ENCODE measurements at regions not wholly inside any gene's neighbourhood (a gene's known extent, or its start where the extent isn't known, plus 50 kb on each side); places are given as distances from the start of the nearest gene placed in this dataset.
"Not testable (repeated sequence)": the region's sequence is repeated elsewhere in the genome, so short reads cannot be mapped to it uniquely, and the experiment has no call there.

DNA sequence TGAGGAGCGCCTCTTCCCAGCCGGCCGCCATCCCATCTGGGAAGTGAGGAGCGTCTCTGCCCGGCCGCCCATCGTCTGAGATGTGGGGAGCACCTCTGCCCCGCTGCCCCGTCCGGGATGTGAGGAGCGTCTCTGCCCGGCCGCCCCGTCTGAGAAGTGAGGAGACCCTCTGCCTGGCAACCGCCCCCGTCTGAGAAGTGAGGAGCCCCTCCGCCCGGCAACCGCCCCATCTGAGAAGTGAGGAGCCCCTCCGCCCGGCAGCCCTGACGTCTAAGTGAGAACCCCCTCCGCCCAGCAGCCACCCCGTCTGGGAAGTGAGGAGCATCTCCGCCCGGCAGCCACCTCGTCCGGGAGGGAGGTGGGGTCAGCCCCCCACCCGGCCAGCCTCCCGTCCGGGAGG is 319.9 kb upstream of the EPHA4 start:
- TF ChIP-seq, protein P1, sequence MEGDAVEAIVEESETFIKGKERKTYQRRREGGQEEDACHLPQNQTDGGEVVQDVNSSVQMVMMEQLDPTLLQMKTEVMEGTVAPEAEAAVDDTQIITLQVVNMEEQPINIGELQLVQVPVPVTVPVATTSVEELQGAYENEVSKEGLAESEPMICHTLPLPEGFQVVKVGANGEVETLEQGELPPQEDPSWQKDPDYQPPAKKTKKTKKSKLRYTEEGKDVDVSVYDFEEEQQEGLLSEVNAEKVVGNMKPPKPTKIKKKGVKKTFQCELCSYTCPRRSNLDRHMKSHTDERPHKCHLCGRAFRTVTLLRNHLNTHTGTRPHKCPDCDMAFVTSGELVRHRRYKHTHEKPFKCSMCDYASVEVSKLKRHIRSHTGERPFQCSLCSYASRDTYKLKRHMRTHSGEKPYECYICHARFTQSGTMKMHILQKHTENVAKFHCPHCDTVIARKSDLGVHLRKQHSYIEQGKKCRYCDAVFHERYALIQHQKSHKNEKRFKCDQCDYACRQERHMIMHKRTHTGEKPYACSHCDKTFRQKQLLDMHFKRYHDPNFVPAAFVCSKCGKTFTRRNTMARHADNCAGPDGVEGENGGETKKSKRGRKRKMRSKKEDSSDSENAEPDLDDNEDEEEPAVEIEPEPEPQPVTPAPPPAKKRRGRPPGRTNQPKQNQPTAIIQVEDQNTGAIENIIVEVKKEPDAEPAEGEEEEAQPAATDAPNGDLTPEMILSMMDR (conservative IDR thresholded peaks at IDR 0.05 in 1 of 2, IDR thresholded peaks at IDR 0.05 in 1 of 2; ENCODE audit: low read depth in 1 of 2, low read length in 2 of 2): not testable (repeated sequence)
- not testable (repeated sequence) for TF ChIP-seq EZH2 (IDR thresholded peaks at IDR 0.05; ENCODE audit: low read length, missing control alignments)
